HG02981 (cell line): ENCODE measurements at regions not wholly inside any gene's neighbourhood (a gene's known extent, or its start where the extent isn't known, plus 50 kb on each side); places are given as distances from the start of the nearest gene placed in this dataset.
"Not testable (repeated sequence)": the region's sequence is repeated elsewhere in the genome, so short reads cannot be mapped to it uniquely, and the experiment has no call there.

ENCODE experiments used
- ATAC-seq: cut with Tn5 transposase; IDR thresholded peaks from one replicate; pipeline ENCODE4 v1.9.1; 2021; ENCODE audit warnings: mild to moderate bottlenecking, moderate library complexity; ENCODE audit not compliant: unreplicated experiment

DNA sequence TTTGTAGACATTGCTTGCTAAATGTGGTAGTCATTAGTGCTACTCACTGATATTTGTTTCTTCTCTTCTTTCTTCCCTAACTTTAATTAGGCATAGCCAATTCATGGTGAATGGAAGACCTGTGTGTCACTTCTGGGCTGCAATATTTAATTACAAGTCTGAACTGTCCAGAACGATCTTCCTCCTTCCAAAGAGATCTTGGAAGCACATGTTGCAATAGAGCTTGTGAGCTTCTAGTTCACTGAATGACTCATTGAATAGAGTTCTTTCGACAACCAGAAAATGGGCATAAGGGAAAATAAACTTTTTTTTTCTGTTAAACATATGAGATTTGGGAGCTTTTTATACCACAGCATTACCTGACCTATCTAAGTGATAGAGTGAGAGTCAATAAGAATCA lies 1264.6 kb downstream of the PCDH9 start:
- no peak for ATAC-seq

DNA sequence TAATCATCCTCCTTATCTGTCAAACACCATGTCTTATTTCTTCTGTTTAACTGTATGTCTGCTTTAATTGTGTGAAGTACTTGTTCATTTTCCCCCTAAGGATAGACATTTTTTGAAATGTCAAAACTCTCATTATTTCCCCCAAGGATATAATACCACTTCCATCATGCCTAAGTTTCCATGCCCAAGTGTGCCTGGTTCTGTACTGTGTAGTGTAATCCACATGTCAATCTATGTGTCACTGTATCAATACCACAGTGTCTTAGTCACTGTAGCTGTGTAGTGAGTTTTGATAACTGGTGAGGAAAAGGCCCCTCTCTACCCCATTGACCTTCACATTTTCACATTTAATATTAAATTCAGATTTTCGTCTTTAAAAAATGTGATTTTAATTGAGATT lies 1265.5 kb downstream of the PCDH9 start:
- ATAC-seq, result no peak

DNA sequence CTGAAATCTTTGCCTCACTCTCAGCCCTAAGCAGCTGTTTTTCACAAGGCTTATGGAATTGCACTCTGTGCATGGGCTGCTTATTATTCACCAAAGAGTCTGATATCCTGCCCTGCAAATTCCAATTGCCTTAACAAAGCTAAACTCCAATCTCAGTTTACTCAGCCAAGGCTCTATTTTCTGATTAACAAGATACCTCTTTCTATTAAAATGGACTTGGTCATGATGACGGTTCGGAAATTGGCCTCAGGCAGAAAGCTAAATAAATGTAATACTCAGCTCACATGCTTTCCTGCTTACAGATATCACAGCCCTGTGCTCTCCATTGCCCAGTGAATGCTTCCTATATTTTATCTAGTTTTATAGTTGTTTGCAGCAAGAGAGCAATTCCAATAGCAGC lies 1270.8 kb downstream of the PCDH9 start:
- ATAC-seq, result no peak

DNA sequence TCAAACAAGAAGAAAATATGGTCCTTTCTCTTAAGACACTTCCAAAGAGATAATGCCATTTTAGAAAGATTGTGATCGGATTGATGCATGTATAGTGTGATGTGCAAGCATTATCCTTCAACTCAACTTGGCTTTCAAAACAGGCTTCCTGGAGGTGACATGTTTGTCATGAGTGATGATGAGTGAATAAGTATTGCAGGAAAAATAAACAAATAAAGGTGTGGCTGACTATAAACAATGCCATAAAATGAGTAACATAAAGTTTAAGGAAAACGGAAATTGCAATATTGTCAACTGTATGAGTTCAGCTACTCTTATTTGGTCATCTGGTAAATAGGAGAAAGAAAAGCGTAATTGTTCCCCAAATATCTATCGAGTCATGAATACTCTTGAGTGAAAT lies 1283.7 kb downstream of the PCDH9 start:
- no peak for ATAC-seq

DNA sequence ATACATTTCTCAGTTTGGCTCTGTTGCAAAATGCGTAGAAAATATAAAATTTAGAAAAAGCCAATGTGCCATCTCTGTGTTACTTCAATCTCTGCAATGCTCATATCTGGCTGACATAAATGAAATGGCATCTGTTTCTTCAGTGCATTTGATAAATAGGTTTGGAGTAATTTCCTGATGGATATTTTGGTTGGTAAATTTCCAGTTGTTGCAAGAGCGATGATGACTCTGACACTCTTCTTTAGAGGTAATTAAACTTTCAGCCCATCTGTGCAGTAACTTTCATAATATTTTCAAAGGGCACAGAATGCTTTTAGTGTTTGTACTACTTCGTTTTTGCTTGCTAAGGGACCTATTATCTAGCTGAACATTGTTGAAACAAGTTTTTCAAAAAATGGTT lies 1286.4 kb downstream of the PCDH9 start:
- no peak for ATAC-seq

DNA sequence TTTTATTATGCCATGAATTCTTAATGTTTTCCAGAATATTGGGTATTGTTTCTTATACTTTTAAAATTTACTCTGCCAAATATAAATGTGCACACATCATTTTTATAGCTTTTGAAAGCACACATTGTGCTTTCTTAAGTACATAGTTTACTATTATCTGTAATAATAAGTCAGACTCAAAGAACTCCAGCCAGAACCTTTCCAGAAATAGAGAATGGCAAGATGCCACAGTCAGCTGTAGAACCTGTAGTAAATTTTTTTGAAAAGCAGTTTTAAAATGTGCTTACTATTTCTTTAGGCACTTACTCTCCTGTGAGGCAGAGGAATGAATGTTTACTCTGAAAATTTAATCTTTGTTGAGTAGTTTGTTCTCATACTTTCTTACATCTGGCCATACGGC lies 1287.1 kb downstream of the PCDH9 start:
- no peak for ATAC-seq

DNA sequence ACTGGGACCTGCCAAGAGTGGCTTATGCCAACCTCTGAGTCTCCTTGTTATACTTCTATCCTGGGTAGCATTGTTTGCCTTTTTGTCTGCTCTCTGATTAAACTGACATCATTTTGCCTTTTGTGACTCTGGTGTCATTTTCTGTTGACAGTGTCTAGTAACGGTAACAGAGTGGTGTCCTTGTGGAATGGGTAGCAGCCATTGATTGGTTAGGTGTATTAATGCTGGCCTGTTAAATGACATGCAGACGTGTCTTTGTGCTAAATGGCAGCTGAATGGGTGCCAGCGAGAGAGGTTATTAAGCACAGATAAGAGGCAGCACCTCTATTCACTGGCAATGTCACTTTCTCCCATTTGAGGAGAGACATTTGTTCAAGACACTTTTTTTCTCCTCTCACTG lies 1289.4 kb downstream of the PCDH9 start:
- no peak for ATAC-seq

DNA sequence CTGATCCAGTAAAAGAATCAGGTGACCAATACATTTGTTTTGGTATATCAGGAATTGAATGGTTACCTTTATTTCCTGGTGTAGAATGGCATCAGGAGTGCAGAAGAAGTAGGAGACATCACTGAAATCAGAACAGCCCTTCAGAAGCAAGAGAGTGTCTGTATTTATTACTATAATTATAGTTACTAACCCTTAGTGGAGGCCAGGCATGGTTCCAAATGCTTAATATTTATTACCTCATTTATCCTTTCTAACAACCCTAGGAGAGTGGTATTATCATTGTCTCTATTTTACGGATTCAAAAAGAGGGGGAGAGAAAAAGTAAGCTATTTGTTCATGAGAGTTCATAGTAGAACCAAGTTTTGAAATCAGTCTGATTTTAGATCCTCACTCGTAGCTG lies 1292.9 kb downstream of the PCDH9 start:
- ATAC-seq, result no peak

DNA sequence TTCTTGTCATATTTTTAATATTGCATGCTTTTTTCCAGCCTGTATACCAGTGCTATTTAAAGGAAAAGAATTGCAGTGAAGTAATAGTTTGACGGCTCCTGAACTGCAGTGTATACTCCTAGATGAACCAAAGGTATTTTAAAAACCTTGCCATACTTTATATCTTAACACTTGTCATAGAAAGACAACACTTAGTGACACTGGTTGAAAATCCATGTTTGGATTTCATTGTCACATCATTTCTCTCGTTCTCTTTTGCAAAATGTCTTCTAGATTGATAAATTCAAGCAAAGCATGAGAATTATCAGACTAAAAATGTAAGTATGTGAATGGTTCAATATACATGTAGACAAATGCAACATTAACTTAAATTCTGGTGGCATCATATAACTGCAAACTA lies 1293.9 kb downstream of the PCDH9 start:
- ATAC-seq, result no peak

DNA sequence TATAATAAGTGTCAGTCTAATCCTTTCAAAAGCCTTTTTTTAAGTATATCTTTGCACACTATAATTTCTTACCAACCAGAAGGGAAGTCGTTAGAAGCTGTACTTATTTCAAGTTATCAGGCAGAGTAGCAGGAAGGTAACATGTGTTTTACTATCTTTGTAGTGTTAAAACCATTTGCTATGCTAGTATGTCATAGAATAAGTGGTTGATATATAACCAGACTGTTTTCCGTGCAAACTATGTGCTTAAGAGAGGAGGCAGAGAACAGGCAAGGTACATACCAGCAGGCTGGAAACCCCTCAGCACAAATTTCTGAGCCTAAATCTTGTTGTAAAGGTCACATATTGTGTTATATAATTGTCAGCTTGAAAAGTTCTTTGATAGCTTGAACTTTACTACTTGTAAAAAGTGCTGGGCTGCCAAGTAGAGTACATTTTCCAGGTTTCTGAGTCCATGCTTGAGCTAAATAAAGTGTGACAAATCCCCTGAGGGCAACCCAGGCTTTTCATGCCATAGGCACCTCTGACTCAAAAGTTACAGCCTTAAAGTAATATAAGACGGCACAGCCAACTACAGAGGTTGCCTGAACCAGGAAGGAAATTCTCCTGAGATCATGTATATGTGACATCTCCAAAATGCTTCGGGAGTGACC lies 1297.4 kb downstream of the PCDH9 start:
- no peak for ATAC-seq

DNA sequence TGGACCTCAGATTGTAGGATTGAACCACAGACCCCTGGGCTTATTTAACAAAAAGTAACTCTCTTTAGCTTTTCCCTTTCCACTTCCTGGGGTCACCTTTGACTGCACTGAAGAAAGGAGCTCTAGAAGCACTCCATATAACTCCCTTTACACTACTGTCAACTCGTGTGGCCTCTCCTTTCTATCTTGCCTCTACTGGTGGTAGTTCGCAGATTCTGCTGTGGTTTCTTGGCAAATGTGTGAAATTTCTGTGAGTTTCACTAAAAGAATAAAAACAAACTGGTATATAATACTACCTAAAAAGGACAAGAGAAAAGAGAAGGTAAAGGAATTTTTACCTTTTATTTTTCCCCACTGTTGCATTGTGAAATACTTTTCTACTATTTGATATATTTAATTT lies 1298.1 kb downstream of the PCDH9 start:
- ATAC-seq, result no peak

DNA sequence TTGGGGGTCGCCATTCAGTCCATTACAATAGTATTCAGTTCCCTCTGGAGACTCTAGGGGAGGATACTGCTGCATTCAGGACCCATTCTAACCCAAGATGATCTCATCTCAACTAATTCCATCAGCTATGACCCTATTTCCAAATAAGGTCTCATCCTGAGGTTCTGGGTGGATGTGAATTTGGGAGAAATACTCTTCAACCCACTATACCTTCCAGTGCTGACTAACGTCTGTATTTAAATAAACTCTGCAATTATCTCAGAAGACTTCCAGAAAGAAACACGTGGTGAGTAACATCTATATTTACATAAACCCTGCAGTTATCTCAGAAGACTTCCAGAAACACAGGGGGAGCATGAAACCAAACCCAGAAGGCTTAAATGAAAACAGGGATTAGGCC lies 1300.7 kb downstream of the PCDH9 start:
- ATAC-seq, result no peak

DNA sequence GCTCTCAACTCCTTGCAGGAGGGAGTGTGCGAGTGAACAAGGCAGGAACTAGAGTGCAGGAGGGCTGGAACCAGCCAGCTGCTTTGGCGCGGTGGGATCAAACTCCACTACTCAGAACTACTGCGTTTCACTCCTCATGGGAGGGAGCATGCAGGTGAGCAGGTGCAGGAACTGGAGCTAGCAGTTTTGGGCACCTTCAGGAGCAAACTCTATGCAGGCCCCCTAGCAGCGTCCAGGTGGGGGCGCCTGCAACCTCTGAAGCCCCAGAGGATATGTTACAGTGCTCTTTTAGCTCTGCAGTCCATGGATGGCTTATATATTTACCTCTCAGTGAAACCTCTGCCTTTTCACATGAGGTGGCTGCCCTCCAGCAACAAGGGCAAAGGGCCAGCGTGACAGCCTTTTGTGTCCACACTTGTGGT lies 1303.4 kb downstream of the PCDH9 start:
- peak; percentile 72 for ATAC-seq

DNA sequence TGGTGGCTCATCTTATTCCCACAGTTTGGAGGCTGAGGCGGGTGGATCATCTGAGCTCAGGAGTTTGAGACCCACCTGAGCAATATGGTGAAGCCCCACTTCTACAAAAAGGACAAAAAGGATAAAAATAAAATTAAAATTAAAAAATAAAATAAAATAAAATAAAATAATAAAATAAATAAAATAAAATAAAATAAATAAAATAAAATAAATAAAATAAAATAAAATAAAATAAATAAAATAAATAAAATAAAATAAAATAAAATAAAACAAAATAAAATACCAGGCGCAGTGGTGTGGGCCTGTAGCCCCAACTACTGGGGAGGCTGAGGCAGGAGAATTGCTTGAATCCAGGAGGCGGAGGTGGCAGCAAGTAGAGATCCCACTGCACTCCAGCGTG lies 1307.3 kb downstream of the PCDH9 start:
- ATAC-seq, result not testable (repeated sequence)

DNA sequence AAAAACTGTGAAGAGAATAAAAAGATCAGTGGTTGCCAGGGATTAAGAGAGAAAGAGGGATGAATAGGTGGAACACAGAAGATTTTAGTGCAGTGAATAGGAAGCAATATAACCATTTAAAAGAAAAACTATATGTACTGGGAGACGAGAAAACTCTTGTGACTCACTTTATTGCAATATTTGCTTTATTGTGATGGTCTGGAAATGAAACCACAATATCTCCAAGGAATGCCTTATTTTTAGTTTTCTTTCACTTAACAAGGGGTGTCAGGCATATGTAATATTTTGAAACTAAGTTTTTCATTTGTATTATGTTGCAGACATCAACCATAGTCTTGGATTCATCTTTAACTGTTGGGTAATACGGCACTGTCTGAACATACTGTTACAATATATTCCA lies 1308.2 kb downstream of the PCDH9 start:
- ATAC-seq, result no peak

DNA sequence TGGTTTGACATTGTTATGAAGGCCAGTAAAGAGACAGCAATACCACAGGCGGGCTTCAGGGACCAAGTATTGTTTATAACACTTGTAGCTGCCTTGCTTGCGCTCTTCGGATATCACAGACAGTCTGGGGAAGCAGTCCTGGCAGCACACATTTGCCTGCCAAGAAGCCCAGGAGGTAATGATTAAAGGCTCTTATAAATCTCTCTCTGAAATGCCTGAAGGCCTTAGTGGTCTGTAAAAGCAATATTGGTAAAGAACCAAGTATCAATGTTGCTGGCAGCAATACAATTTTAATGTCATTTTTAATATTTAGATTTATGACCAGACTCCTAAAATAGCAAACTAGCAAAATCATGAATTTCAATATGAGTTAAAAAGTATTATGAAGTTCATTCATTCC lies 1312.4 kb downstream of the PCDH9 start:
- no peak for ATAC-seq

DNA sequence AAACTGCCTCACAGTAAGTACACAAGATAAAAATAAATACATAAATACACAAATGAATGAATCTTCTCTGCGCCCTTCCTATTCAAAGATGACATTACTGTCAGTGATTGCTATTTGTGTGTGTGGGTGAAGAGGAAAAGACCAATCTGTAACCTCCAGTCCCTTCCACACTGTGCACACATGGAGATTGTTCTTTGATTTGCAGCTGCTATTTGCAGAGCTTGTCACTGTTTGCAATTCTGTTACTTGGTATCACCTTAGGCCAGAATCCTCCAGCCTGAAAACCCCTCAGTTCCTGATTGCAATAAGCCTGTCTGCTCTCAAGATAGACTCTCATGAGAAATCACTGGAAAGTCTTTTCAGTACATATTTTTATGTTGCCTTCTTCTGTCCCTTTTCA lies 1314.9 kb downstream of the PCDH9 start:
- ATAC-seq, result no peak

DNA sequence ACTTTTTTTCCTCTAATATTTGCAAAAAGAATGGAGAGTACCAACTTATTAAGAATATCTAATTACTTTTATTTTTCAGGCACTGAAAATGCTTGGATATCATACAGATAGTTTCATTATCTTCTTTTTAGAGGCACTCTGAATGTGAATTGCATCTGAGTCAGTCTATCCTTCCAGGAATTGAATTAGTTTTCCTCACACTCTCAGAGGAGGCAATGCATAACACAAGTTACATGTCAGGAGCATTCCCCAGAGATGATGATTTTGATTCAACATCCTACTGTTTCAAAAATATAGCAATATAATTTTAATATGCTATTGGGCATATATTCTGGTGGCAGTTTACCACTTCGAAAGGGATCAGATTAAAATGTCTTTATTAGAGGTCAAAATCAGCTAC lies 1315.4 kb downstream of the PCDH9 start:
- no peak for ATAC-seq

DNA sequence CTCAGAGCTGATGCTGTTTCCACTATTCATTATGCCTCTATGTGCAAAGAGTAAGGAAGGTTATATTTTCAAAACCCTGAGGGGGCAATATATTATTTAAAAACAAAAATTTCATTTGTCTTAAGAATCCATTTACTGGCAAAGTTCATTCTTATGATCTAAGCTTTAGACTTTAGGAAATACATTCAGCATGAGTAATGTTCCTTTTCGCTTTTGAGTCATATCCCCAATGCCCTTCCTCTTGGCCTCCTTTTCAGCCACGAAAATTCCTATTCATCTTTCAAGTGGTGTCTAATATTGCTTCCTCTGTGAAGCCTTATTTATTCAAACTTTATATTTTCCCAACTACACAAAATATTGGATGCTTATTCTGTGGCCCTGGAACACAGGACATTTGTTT lies 1317.0 kb downstream of the PCDH9 start:
- ATAC-seq, result no peak

DNA sequence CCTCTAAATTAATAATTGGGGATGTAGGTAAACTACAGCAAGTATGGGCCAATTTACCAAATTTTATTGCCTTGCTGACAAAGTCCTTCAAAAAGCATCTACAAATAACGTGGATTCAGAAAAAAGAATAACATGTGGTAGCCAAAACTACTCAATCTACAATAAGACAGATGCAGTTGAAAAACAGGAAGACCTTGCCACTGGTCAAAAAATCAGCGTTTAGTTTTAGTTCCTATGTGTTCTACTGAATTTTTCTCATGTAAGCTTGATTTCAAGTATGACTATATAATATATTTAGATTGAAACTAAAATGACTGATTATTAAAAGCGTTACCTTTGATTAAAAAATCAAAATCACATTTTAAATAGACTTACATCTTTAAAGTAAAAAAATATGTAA lies 1317.6 kb downstream of the PCDH9 start:
- ATAC-seq, result no peak

DNA sequence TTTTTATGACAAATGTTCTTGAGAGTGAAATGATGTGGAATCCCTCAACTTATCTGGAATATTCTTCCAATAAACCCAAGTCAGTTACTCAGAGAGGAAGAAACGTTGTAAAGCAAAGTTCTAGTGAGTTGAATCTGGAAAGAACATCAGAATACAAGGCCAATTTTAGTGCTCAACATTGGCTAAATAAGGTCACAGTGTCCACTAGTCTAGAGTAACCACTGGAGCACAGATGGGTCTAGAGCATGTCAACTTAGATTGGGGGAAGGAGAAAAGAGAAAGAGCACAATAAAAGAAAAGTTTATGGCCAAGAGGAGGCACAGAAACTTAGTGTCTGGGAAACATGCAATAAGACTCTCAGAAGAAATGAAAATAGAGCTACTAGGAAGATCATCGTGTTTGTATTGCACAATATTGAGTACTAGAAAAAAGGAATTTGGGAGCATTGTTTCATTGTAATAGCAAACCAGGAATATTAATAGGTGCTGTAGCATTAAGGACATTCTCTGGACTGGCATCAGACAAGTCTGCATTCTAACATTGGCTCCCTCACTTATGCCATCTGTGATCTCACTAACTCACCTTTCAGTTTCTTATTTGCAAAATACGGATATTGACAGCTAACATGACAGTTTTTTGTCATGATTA lies 1318.5 kb downstream of the PCDH9 start:
- no peak for ATAC-seq

DNA sequence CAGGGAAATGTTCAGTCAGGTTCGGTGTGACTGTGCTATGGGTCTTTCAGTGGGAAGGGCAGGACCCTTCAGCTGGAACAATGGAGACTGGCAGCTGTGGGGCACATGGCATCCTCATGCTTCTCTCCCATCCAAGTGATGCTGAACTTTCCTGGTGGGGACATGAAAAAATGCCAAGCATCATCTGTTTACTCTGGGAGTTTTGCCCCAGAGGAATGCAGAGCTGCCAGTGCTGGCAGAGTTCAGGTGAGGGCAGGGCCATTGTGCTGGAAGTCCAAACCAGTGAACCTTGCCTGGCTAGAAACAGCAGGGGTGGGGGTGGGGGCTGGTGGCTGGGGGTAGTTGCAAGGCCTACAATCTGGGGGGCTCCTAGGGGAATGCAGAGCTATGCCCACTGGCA lies 1320.6 kb downstream of the PCDH9 start:
- no peak for ATAC-seq
